IMR-90 (cell line): ENCODE measurements at regions not wholly inside any gene's neighbourhood (a gene's known extent, or its start where the extent isn't known, plus 50 kb on each side); places are given as distances from the start of the nearest gene placed in this dataset.

Source experiments
- BHLHE40 ChIP-seq: fragments of 150-350 bp; IDR thresholded peaks from 2 replicates; pipeline ENCODE4 v1.6.1; 2016; ENCODE audit warnings: mild to moderate bottlenecking, low read depth, low read length
- CEBPB ChIP-seq: IDR thresholded peaks from 2 replicates; pipeline ENCODE4 v1.6.1; 2012; ENCODE audit warnings: low read depth, low read length, improper control_type of control experiment
- FOS ChIP-seq: fragments of 150-350 bp; IDR thresholded peaks from 2 replicates; pipeline ENCODE4 v1.6.1; 2016; ENCODE audit warnings: low read depth, low read length
- MAFK ChIP-seq: IDR thresholded peaks from 2 replicates; pipeline ENCODE4 v1.6.1; 2012; ENCODE audit warnings: low read depth, low read length, improper control_type of control experiment
- MAZ ChIP-seq: IDR thresholded peaks from 2 replicates; pipeline ENCODE4 v1.6.1; 2012; ENCODE audit warnings: low read depth, mild to moderate bottlenecking, low read length, improper control_type of control experiment, moderate library complexity, borderline replicate concordance
- MXI1 ChIP-seq: IDR thresholded peaks from 2 replicates; pipeline ENCODE4 v1.6.1; 2012; ENCODE audit warnings: low read depth, mild to moderate bottlenecking, low read length, moderate library complexity, borderline replicate concordance
- NFE2L2 ChIP-seq: fragments of 150-350 bp; IDR thresholded peaks from 2 replicates; pipeline ENCODE4 v1.6.1; 2016; ENCODE audit warnings: low read depth, mild to moderate bottlenecking, low read length
- POLR2A ChIP-seq: IDR thresholded peaks from 2 replicates; pipeline ENCODE4 v1.6.1; 2012; ENCODE audit warnings: mild to moderate bottlenecking, low read depth, low read length
- RAD21 ChIP-seq: IDR thresholded peaks from 2 replicates; pipeline ENCODE4 v1.6.1; 2012; ENCODE audit warnings: low read length, improper control_type of control experiment
- RCOR1 ChIP-seq: IDR thresholded peaks from 2 replicates; pipeline ENCODE4 v1.6.1; 2012; ENCODE audit warnings: mild to moderate bottlenecking, low read length, improper control_type of control experiment; ENCODE audit not compliant: insufficient replicate concordance
- RFX5 ChIP-seq: IDR thresholded peaks from 2 replicates; pipeline ENCODE4 v1.8.0; 2012; ENCODE audit warnings: low read depth, mild to moderate bottlenecking, low read length, moderate library complexity
- SMC3 ChIP-seq: fragments of 150-350 bp; IDR thresholded peaks from 2 replicates; pipeline ENCODE4 v1.6.1; 2016; ENCODE audit warnings: low read depth, mild to moderate bottlenecking, antibody characterized with exemption, low read length, moderate library complexity
- TF ChIP-seq, protein P1 (sequence below): conservative IDR thresholded peaks from 2 replicates; pipeline ENCODE4 v1.5.1; 2012; ENCODE audit warnings: mild to moderate bottlenecking, low read depth, low read length, improper control_type of control experiment
- TF ChIP-seq, protein P2 (sequence below): fragments of 150-350 bp; IDR thresholded peaks from 2 replicates; pipeline ENCODE4 v1.6.1; 2016; ENCODE audit warnings: low read depth, mild to moderate bottlenecking, low read length, moderate library complexity, borderline replicate concordance

DNA sequence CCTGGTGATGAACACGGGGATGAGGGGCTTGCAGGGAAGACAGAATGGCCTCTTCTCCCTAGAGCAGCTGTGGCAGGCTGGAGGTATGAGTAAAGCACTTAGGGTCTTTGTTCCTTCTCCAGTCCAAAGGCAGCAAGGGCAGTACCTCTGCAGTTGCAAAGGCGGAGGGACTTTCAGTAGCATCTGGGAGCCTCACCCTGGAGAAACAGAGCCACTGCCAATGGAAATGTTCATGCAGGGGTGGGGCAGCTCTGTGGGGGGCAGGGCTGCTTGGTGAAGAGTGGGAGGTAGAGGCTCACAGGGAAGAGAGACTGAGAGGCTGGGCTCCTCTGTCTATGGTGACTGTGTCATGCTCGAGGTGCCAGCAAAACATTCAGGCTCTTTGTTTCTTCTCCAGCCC lies 344.1 kb upstream of the CHAC2 start:
- no peak for TF ChIP-seq BHLHE40
- TF ChIP-seq MXI1, result no peak
- no peak for TF ChIP-seq POLR2A
- TF ChIP-seq, protein P1, sequence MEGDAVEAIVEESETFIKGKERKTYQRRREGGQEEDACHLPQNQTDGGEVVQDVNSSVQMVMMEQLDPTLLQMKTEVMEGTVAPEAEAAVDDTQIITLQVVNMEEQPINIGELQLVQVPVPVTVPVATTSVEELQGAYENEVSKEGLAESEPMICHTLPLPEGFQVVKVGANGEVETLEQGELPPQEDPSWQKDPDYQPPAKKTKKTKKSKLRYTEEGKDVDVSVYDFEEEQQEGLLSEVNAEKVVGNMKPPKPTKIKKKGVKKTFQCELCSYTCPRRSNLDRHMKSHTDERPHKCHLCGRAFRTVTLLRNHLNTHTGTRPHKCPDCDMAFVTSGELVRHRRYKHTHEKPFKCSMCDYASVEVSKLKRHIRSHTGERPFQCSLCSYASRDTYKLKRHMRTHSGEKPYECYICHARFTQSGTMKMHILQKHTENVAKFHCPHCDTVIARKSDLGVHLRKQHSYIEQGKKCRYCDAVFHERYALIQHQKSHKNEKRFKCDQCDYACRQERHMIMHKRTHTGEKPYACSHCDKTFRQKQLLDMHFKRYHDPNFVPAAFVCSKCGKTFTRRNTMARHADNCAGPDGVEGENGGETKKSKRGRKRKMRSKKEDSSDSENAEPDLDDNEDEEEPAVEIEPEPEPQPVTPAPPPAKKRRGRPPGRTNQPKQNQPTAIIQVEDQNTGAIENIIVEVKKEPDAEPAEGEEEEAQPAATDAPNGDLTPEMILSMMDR, result no peak
- no peak for TF ChIP-seq CEBPB
- no peak for TF ChIP-seq RAD21
- TF ChIP-seq, protein P2, sequence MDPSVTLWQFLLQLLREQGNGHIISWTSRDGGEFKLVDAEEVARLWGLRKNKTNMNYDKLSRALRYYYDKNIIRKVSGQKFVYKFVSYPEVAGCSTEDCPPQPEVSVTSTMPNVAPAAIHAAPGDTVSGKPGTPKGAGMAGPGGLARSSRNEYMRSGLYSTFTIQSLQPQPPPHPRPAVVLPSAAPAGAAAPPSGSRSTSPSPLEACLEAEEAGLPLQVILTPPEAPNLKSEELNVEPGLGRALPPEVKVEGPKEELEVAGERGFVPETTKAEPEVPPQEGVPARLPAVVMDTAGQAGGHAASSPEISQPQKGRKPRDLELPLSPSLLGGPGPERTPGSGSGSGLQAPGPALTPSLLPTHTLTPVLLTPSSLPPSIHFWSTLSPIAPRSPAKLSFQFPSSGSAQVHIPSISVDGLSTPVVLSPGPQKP, result no peak
- no peak for TF ChIP-seq NFE2L2
- TF ChIP-seq SMC3, result no peak
- no peak for TF ChIP-seq RCOR1
- no peak for TF ChIP-seq FOS
- no peak for TF ChIP-seq MAZ
- no peak for TF ChIP-seq MAFK
- no peak for TF ChIP-seq RFX5
